ENCODE measurements at regions not wholly inside any gene's neighbourhood (a gene's known extent, or its start where the extent isn't known, plus 50 kb on each side); places are given as distances from the start of the nearest gene placed in this dataset.

- TF ChIP-seq CTCF (IDR thresholded peaks at IDR 0.05): no peak
- no peak for DNase-seq
- Mint-ChIP-seq H3K4me1 (peaks cover 26% of the 10 kb centered on the region), H3K4me3 (no peak overlapping the region), H3K27me3 (ENCODE audit: low read depth, poor library complexity) (peaks cover 2% of the 10 kb centered on the region), H3K27ac (no peak overlapping the region), H3K9me3 (no peaks in the 10 kb centered on the region), H3K36me3 (ENCODE audit: low read depth) (no peaks in the 10 kb centered on the region)
Observed at GRCh38 chr12:67760586-67761275, 112.2 kb downstream of the DYRK2 start.

DNA sequence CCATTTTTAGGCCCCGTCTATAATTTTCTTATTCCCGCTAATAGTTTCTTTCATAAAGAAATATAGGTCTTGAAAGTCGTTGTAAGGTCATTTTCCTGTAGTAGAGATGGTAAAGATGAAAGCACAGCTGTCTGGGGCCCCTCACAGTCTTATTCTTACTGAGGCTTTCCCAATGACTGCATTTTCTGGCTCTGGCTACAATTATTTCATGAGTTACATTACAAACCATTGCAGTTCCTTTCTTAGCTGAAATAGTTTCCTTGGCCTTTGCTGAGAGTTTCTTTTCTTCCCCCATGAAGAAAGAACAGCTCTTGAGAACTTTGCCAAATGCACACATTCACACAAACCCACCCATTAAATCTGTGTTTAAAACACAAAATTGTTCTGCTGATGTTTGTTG lies 113.0 kb downstream of the DYRK2 start:
- H3K27me3 Mint-ChIP-seq (ENCODE audit: low read depth, poor library complexity): peaks cover 2% of the 10 kb centered on the region
- no peak for TF ChIP-seq CTCF (IDR thresholded peaks at IDR 0.05)
- no peaks in the 10 kb centered on the region for H3K9me3 Mint-ChIP-seq
- peaks cover 24% of the 10 kb centered on the region for H3K4me1 Mint-ChIP-seq
- H3K27ac Mint-ChIP-seq: no peak overlapping the region
- H3K36me3 Mint-ChIP-seq (ENCODE audit: low read depth): no peaks in the 10 kb centered on the region
- DNase-seq: no peak
- no peak overlapping the region for H3K4me3 Mint-ChIP-seq

- H3K9me3 Mint-ChIP-seq: no peaks in the 10 kb centered on the region
Observed at GRCh38 chr12:67764055-67764454, 115.5 kb downstream of the DYRK2 start.

DNA sequence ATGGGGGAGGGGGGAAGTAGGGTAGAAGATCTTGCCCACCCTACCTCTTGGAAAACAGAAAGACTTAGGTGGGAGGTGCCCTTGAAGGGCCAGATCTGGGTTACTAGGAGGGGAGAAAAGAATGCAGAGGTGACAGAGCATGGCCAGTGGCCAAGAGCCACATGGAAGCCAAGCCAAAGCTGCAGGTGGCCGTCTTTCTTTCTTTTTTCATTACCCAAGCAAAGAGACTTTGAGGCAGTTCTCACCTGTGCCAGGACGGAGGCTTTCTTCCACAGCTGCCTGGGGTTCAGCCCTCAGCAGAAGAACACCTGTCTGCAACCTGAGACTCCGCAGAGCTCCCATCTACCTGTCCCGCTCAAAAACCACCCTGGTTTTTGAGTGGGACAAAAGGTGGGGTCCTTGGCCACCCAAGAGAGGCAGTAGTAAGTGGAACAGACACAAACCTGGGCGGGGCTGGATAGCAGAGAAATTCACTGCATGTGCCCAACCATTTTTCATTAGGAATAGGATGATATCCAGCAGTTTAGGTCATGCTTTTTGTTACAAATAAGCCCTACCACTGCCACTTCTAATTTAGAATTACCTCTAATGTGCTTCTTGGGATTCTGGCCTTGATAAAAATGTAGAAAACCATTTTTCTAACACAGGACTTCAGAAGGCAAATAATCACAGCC lies 116.5 kb downstream of the DYRK2 start:
- H3K27ac Mint-ChIP-seq: no peak overlapping the region
- peaks cover 23% of the 10 kb centered on the region for H3K4me1 Mint-ChIP-seq
- peaks cover 2% of the 10 kb centered on the region for H3K27me3 Mint-ChIP-seq (ENCODE audit: low read depth, poor library complexity)
- H3K36me3 Mint-ChIP-seq (ENCODE audit: low read depth): no peaks in the 10 kb centered on the region
- no peak overlapping the region for H3K4me3 Mint-ChIP-seq
- TF ChIP-seq CTCF (IDR thresholded peaks at IDR 0.05): no peak
- peaks cover 3% of the 10 kb centered on the region for H3K9me3 Mint-ChIP-seq
- DNase-seq: no peak

More at GRCh38 chr12:67764055-67764454, 115.5 kb downstream of the DYRK2 start:
- Mint-ChIP-seq H3K36me3 (ENCODE audit: low read depth) (no peaks in the 10 kb centered on the region), H3K4me3 (no peak overlapping the region), H3K4me1 (peaks cover 23% of the 10 kb centered on the region), H3K27ac (no peak overlapping the region), H3K27me3 (ENCODE audit: low read depth, poor library complexity) (peaks cover 2% of the 10 kb centered on the region)
- no peak for DNase-seq
- TF ChIP-seq CTCF (IDR thresholded peaks at IDR 0.05): no peak

GRCh38 chr12:67765776-67766766 lies 117.5 kb downstream of the DYRK2 start:
- Mint-ChIP-seq H3K36me3 (ENCODE audit: low read depth) (no peaks in the 10 kb centered on the region), H3K4me3 (no peak overlapping the region), H3K27me3 (ENCODE audit: low read depth, poor library complexity) (peaks cover 2% of the 10 kb centered on the region), H3K9me3 (peaks cover 12% of the 10 kb centered on the region), H3K4me1 (peaks cover 18% of the 10 kb centered on the region), H3K27ac (no peak overlapping the region)
- DNase-seq: no peak
- no peak for TF ChIP-seq CTCF (IDR thresholded peaks at IDR 0.05)

All from nephron progenitor cell (in vitro differentiated cells).